GM19035 (cell line): ENCODE measurements at regions not wholly inside any gene's neighbourhood (a gene's known extent, or its start where the extent isn't known, plus 50 kb on each side); places are given as distances from the start of the nearest gene placed in this dataset.

Experiments used
- ATAC-seq: cut with Tn5 transposase; IDR thresholded peaks from one replicate; pipeline ENCODE4 v1.9.1; 2021; ENCODE audit not compliant: unreplicated experiment

DNA sequence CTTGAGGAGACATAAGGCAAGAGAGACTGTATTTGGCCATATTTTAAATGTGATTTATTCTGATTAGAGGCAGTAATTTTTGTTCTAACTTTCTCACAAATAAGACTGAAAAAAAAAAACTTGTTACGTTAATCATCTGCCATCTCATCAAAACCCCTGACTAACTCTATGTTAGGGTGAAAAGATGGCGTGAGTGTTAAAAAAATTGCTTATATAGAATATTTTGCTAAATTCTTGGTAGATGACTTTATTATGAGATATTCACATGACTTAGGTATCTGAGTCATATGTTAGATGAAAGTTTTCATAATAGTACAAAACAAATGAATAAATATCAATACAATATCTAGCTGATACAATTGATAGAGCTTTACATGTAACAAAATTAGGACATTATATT lies 1508.7 kb upstream of the TMEFF2 start:
- no peak for ATAC-seq

- no peak for ATAC-seq
Observed at GRCh38 chr2:193701484-193701883, 1506.8 kb upstream of the TMEFF2 start.

DNA sequence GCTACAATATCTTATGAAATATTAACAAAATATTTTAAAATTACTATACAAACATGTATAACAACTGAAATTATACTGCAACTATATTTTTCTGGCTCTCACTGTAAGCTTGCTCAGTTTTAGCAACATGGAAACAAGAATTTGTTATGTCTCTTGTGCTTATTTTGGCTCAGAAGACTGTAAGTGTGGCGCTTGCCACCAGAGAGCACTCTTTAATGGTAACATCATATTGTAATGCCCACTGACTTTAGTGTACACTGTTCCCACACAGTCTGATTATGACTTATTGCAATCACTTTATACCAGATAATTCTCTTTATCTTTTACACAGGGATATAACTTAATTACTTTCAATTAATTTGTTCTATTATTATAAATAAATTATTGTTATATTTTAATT lies 1500.6 kb upstream of the TMEFF2 start:
- ATAC-seq = peak; percentile 68

- no peak for ATAC-seq
Observed at GRCh38 chr2:193693758-193694157, 1499.0 kb upstream of the TMEFF2 start.

- no peak for ATAC-seq
Observed at GRCh38 chr2:193690572-193690971, 1495.8 kb upstream of the TMEFF2 start.

GRCh38 chr2:193687195-193687594 lies 1492.5 kb upstream of the TMEFF2 start:
- ATAC-seq = no peak

DNA sequence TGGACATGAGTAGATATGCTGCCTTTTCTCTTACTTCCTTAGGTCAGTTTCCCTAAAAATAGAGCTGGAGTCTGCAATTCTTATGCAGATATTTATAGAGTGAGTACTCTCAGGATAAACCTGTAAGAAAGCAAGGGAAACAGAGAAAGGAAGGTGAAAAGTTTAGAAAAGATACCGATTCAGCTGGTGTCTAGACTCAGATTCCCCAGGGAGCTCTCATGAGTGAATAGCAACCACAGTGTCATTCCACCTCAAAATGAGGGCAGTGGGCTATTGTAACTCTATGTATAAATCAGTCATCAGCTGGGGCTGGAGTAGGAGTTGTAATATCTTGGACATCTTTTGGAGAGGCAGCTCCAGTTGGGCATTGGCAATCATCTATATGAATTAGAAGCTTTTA lies 1485.1 kb upstream of the TMEFF2 start:
- ATAC-seq = no peak

- ATAC-seq = no peak
Observed at GRCh38 chr2:193670478-193670877, 1475.7 kb upstream of the TMEFF2 start.

DNA sequence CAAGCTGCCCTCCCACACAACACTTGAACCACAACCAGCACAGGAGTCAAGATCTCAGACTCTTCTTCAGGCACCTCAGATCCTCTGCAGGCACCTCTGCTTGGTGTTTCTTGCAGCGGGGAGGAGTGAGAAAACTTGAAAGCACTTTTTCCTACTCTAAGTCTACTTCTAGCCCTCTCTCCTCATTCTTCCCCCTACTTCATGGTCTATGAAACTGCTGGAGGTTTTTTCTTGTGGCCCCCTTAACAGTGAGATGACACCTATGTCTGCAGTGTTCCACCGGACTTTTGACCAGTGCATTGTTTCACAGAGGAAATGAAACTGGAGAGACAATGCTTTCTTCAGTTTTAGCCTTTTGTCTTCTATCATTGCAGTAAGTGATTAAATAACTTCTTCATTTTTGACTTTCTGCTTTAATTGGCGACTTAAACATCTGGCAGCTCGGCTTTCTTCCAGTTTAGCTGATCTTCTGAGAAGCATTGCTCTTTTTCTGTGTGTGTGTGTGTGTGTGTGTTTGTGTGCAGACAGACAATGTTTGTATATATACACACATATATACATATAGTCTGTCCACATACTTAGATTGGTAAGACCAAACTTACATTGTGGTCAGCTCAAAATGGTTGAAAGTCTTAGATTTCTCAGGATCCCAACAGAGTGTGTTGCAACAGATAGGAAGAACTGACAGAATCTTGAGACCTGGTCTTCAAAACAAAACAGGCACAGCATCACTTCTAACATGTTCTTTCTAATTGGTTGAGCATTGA lies 1474.0 kb upstream of the TMEFF2 start:
- ATAC-seq = peak; percentile 54

DNA sequence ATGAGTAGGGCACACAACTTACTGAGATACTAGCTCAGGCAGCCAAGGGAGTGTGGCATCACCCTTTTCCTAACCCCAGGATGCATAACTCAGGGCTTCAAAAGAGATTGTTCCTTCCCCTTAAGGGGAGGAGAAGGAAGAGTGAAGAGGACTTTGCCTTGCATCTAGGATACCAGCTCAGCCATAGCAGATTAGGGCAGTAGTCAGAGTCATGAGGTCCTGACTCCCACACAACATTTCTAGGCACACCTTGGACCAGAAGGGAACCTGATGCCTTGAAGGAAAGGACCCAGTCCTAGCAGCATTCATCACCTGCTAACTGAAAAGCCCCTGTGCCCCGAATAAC lies 1433.2 kb upstream of the TMEFF2 start:
- no peak for ATAC-seq

- no peak for ATAC-seq
Observed at GRCh38 chr2:193627187-193627926, 1432.6 kb upstream of the TMEFF2 start.

DNA sequence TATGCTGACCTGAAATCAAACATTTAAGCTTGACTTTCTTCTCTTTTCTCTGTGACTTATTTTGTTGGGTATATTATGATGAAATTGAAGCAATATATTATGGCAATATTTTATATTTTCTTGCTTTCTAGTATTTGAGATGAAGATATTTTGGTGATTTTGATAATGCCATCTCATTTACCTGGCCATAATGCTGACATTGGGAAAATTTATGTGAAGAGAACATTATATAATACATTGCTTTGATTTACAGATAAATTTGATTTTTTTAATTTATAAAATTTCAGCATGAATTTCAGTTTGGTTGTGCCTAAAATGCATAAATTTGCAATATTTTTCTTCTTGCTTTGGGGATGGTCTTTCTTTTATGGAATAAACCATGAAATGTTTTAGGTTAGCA lies 1413.7 kb upstream of the TMEFF2 start:
- no peak for ATAC-seq

GRCh38 chr2:193590831-193591230 lies 1396.1 kb upstream of the TMEFF2 start:
- ATAC-seq = no peak

DNA sequence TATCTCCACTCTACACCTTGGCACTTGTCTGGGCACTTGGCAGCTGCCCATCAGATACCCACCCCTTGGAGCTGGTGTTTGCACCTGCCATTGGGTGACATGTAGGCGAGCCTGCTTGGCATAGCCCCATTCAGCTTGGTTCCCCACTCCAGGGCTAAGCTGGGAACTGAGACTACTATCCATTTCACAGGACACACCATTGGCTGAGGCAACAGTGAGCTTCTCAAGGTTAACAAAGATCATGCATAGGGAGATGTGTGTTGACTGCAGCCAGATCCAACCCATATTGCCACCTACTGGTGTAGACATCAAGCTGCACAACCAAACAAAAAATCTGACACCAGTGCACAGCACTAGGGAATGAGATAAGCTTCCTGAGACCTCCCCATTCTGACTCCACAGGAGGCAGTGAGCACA lies 1389.8 kb upstream of the TMEFF2 start:
- ATAC-seq = peak; percentile 85

GRCh38 chr2:193583638-193584400 lies 1389.1 kb upstream of the TMEFF2 start:
- ATAC-seq = no peak

- no peak for ATAC-seq
Observed at GRCh38 chr2:193581807-193582206, 1387.1 kb upstream of the TMEFF2 start.

DNA sequence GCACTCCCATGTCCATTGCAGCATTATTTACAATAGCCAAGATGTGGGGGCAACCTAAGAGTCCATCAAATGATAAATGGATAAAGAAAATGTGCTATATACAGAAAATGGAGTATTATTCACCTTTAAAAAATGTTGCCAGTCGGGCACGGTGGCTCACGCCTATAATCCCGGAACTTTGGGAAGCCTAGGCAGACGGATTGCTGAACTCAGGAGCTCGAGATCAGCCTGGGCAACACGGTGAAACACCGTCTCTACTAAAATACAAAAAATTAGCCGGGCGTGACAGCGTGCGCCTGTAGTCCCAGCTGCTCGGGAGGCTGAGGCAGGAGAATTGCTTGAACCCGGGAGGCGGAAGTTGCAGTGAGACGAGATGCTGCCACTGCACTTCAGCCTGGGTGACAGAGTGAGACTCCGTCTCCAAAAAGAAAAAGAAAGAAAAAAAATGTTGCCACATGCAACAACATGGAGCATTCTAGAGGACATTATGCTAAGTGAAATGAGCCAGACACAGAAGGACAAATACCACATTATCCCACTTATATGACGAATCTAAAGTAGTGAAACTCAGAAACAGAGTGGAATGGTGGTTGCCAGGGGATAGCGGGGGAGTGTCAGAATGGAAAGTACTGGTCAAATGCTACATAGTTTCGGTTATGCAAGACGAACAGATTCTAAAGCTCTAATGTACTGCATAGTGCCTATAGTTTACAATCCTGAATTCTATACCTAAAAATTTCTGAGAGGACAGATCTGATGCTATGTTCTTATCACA lies 1385.6 kb upstream of the TMEFF2 start:
- ATAC-seq = no peak

- ATAC-seq = no peak
Observed at GRCh38 chr2:193566886-193567285, 1372.2 kb upstream of the TMEFF2 start.

GRCh38 chr2:193566276-193566675 lies 1371.5 kb upstream of the TMEFF2 start:
- ATAC-seq = no peak

GRCh38 chr2:193562031-193562430 lies 1367.3 kb upstream of the TMEFF2 start:
- ATAC-seq = no peak

- ATAC-seq = peak; percentile 74
Observed at GRCh38 chr2:193561054-193561453, 1366.3 kb upstream of the TMEFF2 start.
